Cardiac muscle cell (in vitro differentiated cells and primary cell): ENCODE measurements at regions not wholly inside any gene's neighbourhood (a gene's known extent, or its start where the extent isn't known, plus 50 kb on each side); places are given as distances from the start of the nearest gene placed in this dataset.

Experiments
- DNase-seq, 2 donors: peaks; one replicate each; pipeline versions ENCODE4 v3.0.0 to v3.0.0-alpha.2; 2010 to 2017; ENCODE audit warnings: low read depth in 1 of 2, low spot score in 1 of 2
- H3K27ac ChIP-seq: fragments of 200-600 bp; sonication (generic); 2 replicates; pipeline ENCODE4 v1.5.1; 2016
- H3K27me3 ChIP-seq: fragments of 200-600 bp; sonication (generic); 2 replicates; pipeline ENCODE4 v1.6.0; 2016; ENCODE audit warnings: control low read depth
- H3K36me3 ChIP-seq: fragments of 200-600 bp; sonication (generic); 2 replicates; pipeline ENCODE4 v1.5.1; 2016; ENCODE audit warnings: control low read depth
- H3K4me1 ChIP-seq: fragments of 200-600 bp; sonication (generic); 2 replicates; pipeline ENCODE4 v1.8.1; 2017; ENCODE audit warnings: low read depth, mild to moderate bottlenecking, mixed run types
- H3K4me3 ChIP-seq: fragments of 200-600 bp; sonication (generic); 2 replicates; pipeline ENCODE4 v1.5.1; 2016; ENCODE audit warnings: mild to moderate bottlenecking
- H3K9me3 ChIP-seq: fragments of 200-600 bp; sonication (generic); 2 replicates; pipeline ENCODE4 v1.5.1; 2017; ENCODE audit warnings: low read depth, mild to moderate bottlenecking, control low read depth
- TF ChIP-seq, protein P1 (sequence below): IDR thresholded peaks from 2 replicates; pipeline ENCODE4 v1.5.1; 2012; ENCODE audit warnings: low read depth, mild to moderate bottlenecking, low read length

DNA sequence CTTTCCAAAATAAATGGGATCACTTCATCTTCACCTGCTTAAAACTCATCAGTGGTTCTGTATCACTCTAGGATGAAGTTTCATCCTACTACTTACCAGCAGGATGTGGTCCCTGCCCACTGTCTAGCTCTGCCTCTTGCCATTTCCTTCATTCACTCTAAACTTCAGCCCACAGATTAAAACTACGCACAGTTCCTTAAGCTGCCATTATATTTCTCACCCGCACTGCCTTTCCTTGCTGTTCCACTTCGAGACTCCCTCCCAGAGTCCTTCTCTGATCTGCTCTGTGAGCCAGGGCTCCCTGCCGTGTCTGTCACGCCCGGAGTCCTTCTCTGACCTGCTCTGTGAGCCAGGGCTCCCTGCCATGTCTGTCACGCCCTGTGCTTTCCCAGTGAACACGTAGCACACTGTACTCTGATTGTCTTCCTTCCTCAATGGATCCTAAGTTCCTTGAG lies 52.0 kb upstream of the NPAS1 start:
- Histone ChIP-seq H3K4me3 (no peak overlapping the region), H3K27ac (no peak overlapping the region), H3K27me3 (no peaks in the 10 kb centered on the region), H3K36me3 (no peaks in the 10 kb centered on the region), H3K9me3 (no peaks in the 10 kb centered on the region), H3K4me1 (no peaks in the 10 kb centered on the region)
- TF ChIP-seq, protein P1, sequence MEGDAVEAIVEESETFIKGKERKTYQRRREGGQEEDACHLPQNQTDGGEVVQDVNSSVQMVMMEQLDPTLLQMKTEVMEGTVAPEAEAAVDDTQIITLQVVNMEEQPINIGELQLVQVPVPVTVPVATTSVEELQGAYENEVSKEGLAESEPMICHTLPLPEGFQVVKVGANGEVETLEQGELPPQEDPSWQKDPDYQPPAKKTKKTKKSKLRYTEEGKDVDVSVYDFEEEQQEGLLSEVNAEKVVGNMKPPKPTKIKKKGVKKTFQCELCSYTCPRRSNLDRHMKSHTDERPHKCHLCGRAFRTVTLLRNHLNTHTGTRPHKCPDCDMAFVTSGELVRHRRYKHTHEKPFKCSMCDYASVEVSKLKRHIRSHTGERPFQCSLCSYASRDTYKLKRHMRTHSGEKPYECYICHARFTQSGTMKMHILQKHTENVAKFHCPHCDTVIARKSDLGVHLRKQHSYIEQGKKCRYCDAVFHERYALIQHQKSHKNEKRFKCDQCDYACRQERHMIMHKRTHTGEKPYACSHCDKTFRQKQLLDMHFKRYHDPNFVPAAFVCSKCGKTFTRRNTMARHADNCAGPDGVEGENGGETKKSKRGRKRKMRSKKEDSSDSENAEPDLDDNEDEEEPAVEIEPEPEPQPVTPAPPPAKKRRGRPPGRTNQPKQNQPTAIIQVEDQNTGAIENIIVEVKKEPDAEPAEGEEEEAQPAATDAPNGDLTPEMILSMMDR: no peak
- DNase-seq: no peak
